Upper lobe of left lung (tissue), 6 donors: ENCODE measurements at regions not wholly inside any gene's neighbourhood (a gene's known extent, or its start where the extent isn't known, plus 50 kb on each side); places are given as distances from the start of the nearest gene placed in this dataset.

ENCODE experiments used
- ATAC-seq, 2 donors: fragments of 200-7000 bp; cut with Tn5 transposase; one replicate each; pipeline ENCODE4 v1.9.1; 2022; ENCODE audit warnings: mild to moderate bottlenecking in 2 of 2, moderate library complexity in 2 of 2; ENCODE audit not compliant: low FRiP score in 2 of 2
- DNase-seq, 2 donors: peaks; one replicate each; pipeline ENCODE4 v3.0.0-alpha.2; 2019 to 2020
- H3K27ac ChIP-seq, 4 donors: fragments of 200-600 bp; sonication (generic); one replicate each; pipeline ENCODE4 v1.5.1; 2016 to 2019
- H3K27me3 ChIP-seq, 4 donors: fragments of 200-600 bp; sonication (generic); one replicate each; pipeline ENCODE4 v1.5.1; 2017 to 2019
- H3K36me3 ChIP-seq, 4 donors: fragments of 200-600 bp; sonication (generic); one replicate each; pipeline ENCODE4 v1.5.1; 2016 to 2019
- H3K4me1 ChIP-seq, 4 donors: fragments of 200-600 bp; sonication (generic); one replicate each; pipeline ENCODE4 v1.5.1; 2018 to 2019
- H3K4me3 ChIP-seq, 4 donors: fragments of 200-600 bp; sonication (generic); one replicate each; pipeline ENCODE4 v1.5.1; 2017 to 2019; ENCODE audit warnings: mild to moderate bottlenecking in 2 of 4, moderate library complexity in 1 of 4
- H3K9me3 ChIP-seq, 4 donors: fragments of 200-600 bp; sonication (generic); one replicate each; pipeline ENCODE4 v1.5.1; 2018 to 2019
- EP300 ChIP-seq, 4 donors: sonication (generic); formaldehyde crosslinking; IDR thresholded peaks; one replicate each; pipeline ENCODE4 v1.5.1; 2017; ENCODE audit warnings: antibody characterized with exemption in 4 of 4, control low read depth in 2 of 4
- POLR2A ChIP-seq, 4 donors: fragments of 450-650 bp; IDR thresholded peaks; one replicate each; pipeline ENCODE4 v1.5.1; 2016 to 2017; ENCODE audit warnings: antibody characterized with exemption in 4 of 4, mild to moderate bottlenecking in 2 of 4
- POLR2AphosphoS5 ChIP-seq, 2 donors: sonication (generic); formaldehyde crosslinking; IDR thresholded peaks; one replicate each; pipeline ENCODE4 v1.5.1; 2017; ENCODE audit warnings: antibody characterized with exemption in 2 of 2
- WGBS, 2 donors: methylation state at CpG; one replicate each; pipeline ENCODE4 v1.1.5; 2017 to 2018; 5-methylcytosine and 5-hydroxymethylcytosine counted together
- TF ChIP-seq, protein P1 (sequence below), 6 experiments: fragments of 450-650 bp in 4 of 6; fragments of 200-600 bp in 2 of 6; sonication (generic) in 2 of 6; IDR thresholded peaks; one replicate each; pipeline ENCODE4 v1.5.1; 2016 to 2019; ENCODE audit warnings: antibody characterized with exemption in 6 of 6
- donor health status: DM: no; HTN: no; CAD: no; lungs with moderate emphysema.
- donor health status: DM: no; HTN: yes; CAD: no; lungs with severe emphysema.

DNA sequence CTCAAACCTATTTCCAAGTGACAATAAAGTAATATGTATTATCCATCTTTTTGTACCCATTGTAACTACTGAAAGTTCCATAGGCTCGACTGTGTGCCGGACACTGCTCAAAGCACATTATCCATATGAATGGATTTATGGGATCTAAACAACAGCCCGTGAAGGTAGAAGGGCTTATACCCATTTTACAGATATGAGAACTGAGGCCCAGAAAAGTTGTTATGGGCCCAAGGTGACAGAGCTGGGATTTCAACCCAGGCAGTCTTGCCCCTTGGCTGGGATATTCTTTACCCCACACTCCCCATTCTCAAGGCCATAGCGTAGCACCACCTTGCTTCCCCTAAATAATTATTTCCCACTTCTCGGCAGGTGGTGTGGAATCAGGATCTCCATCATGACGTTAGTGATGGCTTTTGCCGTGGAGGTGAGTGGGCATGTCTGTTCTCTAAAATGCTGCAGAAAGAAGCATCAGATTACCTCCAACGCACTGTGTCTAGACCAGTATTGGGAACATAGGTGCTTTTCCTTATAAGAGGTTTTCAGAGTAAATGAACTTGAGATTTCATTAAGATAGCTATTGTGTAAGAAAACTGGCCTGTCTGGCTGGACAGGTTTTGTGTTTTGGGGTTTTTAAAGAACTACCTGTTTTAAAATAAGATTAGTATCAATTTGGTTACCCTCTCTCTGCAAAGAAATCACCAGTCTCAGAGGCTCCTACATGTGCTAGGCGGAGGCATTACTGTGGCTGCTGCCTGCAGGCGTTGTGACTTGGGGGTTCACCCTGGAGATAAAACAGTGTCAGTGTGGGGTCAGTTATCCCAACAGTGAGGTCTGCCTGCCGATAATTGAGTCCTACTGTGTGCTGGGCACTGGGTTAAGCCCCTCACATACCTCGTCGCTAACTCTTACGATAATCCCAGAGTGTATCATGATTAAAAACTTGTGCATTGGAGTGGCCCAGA, 85.1 kb upstream of the SDK1 start:
- DNase-seq (no peak), ATAC-seq (peak; percentile 18 to 26)
- Histone ChIP-seq H3K27me3 (no peaks in the 10 kb centered on the region), H3K9me3 (no peaks in the 10 kb centered on the region), H3K4me3 (no peak overlapping the region), H3K4me1 (peaks cover 0 to 16% (median 12%) of the 10 kb centered on the region in 4 donors), H3K36me3 (no peaks in the 10 kb centered on the region), H3K27ac (peak overlapping the region in 2 of 4 donors; percentile 52 to 56)
- WGBS, 2 donors, result 69 to 81% methylated on average over 13 to 14 of the region's 14 CpGs
- TF ChIP-seq, protein P1, sequence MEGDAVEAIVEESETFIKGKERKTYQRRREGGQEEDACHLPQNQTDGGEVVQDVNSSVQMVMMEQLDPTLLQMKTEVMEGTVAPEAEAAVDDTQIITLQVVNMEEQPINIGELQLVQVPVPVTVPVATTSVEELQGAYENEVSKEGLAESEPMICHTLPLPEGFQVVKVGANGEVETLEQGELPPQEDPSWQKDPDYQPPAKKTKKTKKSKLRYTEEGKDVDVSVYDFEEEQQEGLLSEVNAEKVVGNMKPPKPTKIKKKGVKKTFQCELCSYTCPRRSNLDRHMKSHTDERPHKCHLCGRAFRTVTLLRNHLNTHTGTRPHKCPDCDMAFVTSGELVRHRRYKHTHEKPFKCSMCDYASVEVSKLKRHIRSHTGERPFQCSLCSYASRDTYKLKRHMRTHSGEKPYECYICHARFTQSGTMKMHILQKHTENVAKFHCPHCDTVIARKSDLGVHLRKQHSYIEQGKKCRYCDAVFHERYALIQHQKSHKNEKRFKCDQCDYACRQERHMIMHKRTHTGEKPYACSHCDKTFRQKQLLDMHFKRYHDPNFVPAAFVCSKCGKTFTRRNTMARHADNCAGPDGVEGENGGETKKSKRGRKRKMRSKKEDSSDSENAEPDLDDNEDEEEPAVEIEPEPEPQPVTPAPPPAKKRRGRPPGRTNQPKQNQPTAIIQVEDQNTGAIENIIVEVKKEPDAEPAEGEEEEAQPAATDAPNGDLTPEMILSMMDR (IDR thresholded peaks at IDR 0.05), result no peak
- TF ChIP-seq EP300 (IDR thresholded peaks at IDR 0.05), result peak in 1 of 4 donors; percentile 64

DNA sequence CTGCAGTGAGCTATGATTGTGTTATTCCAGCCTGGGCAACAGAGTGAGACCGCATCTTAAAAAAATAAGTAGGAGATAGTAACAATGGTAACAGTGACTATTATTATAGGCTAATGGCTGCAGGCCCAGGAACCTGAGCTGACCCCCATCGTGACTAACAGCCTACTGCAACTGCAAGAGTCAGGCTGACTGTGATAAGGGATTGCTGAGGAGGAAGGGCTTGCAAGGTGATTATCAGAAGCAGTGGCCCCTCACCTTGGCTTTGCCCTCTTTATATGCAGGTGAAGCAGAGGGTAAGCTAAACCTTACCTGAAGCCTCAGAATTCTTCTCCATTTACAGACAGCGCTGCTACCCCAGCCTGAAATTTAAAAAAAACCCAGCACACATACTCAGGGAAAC, 83.9 kb upstream of the SDK1 start:
- 72 to 81% methylated on average over 3 of the region's 3 CpGs for WGBS, 2 donors
- Histone ChIP-seq H3K27me3 (no peaks in the 10 kb centered on the region), H3K4me1 (peaks cover 0 to 16% (median 12%) of the 10 kb centered on the region in 4 donors), H3K9me3 (no peaks in the 10 kb centered on the region), H3K27ac (peak overlapping the region in 2 of 4 donors; percentile 52 to 56), H3K4me3 (no peak overlapping the region), H3K36me3 (no peaks in the 10 kb centered on the region)
- peak in 1 of 2 donors; percentile 11 for ATAC-seq
- no peak for DNase-seq
- TF ChIP-seq POLR2AphosphoS5 (IDR thresholded peaks at IDR 0.05) (no peak), EP300 (IDR thresholded peaks at IDR 0.05) (no peak), POLR2A (IDR thresholded peaks at IDR 0.05) (no peak)
- TF ChIP-seq, protein P1 (IDR thresholded peaks at IDR 0.05), result no peak

DNA sequence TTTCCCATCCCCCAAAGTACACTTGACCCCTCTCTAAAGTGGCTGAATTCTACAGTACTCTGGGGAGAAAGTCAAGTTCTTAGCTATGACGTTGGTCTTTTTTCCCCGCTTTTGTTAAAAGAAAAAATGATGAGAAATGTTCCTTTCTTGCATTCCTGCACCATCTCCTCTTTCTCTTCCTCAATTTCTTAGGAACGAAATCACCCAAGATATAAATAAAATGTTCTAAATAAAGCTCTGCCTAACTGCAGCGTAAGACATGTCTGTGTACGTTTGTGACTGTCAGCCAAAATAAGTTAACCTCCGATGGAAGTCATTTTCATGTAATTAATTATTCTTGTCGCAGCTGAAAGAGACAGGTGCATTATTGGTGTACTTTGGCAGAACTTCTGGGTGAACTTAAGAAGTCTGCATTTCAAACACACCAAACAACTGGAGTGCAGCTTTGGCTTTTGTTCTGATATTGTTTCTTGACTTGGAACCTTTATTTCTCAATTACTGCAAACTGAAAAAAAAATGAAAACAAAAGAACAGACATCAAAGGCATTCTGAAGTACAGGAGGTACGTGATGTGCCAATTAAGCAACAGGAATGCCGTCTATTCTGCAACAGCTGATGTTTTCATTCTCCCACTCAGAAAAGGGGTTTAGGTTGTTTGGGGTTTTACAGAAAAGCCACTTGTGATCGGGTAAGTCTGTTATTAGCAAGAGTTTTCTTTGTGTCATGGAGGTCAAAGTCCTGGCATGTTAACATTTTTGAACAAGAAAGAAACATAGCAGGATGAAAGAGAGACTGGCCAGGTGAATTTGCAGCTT, 82.4 kb upstream of the SDK1 start:
- no peak for ATAC-seq
- H3K27me3 ChIP-seq, result no peaks in the 10 kb centered on the region
- H3K27ac ChIP-seq, result peak overlapping the region in 1 of 4 donors; percentile 33
- H3K9me3 ChIP-seq, result no peaks in the 10 kb centered on the region
- WGBS, 2 donors, result 14 to 17% methylated on average over 10 of the region's 10 CpGs
- H3K4me1 ChIP-seq, result peaks cover 0 to 16% (median 12%) of the 10 kb centered on the region in 4 donors
- no peak for DNase-seq
- TF ChIP-seq, protein P1 (IDR thresholded peaks at IDR 0.05), result no peak
- TF ChIP-seq POLR2AphosphoS5 (IDR thresholded peaks at IDR 0.05) (no peak), EP300 (IDR thresholded peaks at IDR 0.05) (peak in 2 of 4 donors; percentile 49 to 78), POLR2A (IDR thresholded peaks at IDR 0.05) (no peak)
- no peak overlapping the region for H3K4me3 ChIP-seq
- H3K36me3 ChIP-seq, result no peaks in the 10 kb centered on the region

DNA sequence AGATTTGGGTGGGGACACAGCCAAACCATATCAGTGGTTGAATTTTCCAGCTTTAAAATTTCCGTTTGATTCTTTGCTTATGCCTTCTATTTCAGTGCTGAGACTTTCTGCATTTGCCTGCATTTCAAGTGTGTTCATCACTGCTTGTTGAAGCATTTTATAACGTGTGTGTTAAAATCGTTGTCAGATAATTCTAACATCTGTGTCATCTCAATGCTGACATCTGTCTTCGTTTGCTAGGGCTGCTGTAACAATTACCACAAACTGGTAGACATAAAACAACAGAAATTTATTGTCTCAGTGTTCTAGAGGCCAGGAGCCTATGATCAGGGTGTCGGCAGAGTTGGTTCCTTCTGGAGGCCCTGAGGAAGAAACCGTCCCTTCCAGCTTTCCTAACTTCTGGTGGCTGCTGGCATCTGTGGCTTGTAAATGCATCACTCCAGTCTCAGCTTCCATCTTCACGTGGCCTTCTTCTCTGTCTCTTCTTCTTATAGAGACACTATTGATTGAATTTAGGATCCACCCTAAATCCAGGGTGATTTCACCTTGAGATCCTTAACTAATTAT, 71.1 kb upstream of the SDK1 start:
- DNase-seq (no peak), ATAC-seq (no peak)
- Histone ChIP-seq H3K4me3 (no peak overlapping the region), H3K27ac (no peak overlapping the region), H3K27me3 (no peaks in the 10 kb centered on the region), H3K36me3 (no peaks in the 10 kb centered on the region), H3K4me1 (no peaks in the 10 kb centered on the region), H3K9me3 (peaks cover 0 to 2% (median 0%) of the 10 kb centered on the region in 4 donors)
- 86 to 87% methylated on average over 7 of the region's 7 CpGs for WGBS, 2 donors
- TF ChIP-seq, protein P1 (IDR thresholded peaks at IDR 0.05), result no peak
- no peak for TF ChIP-seq POLR2AphosphoS5 (IDR thresholded peaks at IDR 0.05)
- no peak for TF ChIP-seq POLR2A (IDR thresholded peaks at IDR 0.05)
- no peak for TF ChIP-seq EP300 (IDR thresholded peaks at IDR 0.05)
